GM23248 (cell line): ENCODE measurements at regions not wholly inside any gene's neighbourhood (a gene's known extent, or its start where the extent isn't known, plus 50 kb on each side); places are given as distances from the start of the nearest gene placed in this dataset.

Experiments used
- DNase-seq: peaks from one replicate; pipeline ENCODE4 v3.0.0-alpha.2; 2015
- H2AFZ ChIP-seq: fragments of 200-600 bp; sonication (generic); 2 replicates; pipeline ENCODE4 v1.6.1; 2016; ENCODE audit warnings: antibody characterized with exemption
- H3F3A ChIP-seq: fragments of 200-600 bp; sonication (generic); 2 replicates; pipeline ENCODE4 v1.6.1; 2016; ENCODE audit warnings: mild to moderate bottlenecking, antibody characterized with exemption, mixed run types; ENCODE audit not compliant: insufficient read depth
- H3K27ac ChIP-seq: fragments of 200-600 bp; sonication (generic); 2 replicates; pipeline ENCODE4 v1.5.1; 2016; ENCODE audit warnings: mild to moderate bottlenecking
- H3K27me3 ChIP-seq: fragments of 200-600 bp; sonication (generic); replicated peaks from 2 replicates; pipeline ENCODE4 v1.6.1; 2016; ENCODE audit warnings: mild to moderate bottlenecking; ENCODE audit not compliant: insufficient read depth
- H3K36me3 ChIP-seq: fragments of 200-600 bp; sonication (generic); 2 replicates; pipeline ENCODE4 v1.6.1; 2016; ENCODE audit warnings: low read depth, mild to moderate bottlenecking
- H3K4me1 ChIP-seq: fragments of 200-600 bp; sonication (generic); 2 replicates; pipeline ENCODE4 v1.6.1; 2016; ENCODE audit warnings: mild to moderate bottlenecking; ENCODE audit not compliant: insufficient read depth
- H3K4me2 ChIP-seq: fragments of 200-600 bp; sonication (generic); one replicate; pipeline ENCODE4 v1.6.1; 2016; ENCODE audit warnings: mild to moderate bottlenecking; ENCODE audit not compliant: unreplicated experiment
- H3K4me3 ChIP-seq: fragments of 200-600 bp; sonication (generic); 2 replicates; pipeline ENCODE4 v1.5.1; 2016; ENCODE audit warnings: mild to moderate bottlenecking
- H3K79me2 ChIP-seq: fragments of 200-600 bp; sonication (generic); 2 replicates; pipeline ENCODE4 v1.6.1; 2016; ENCODE audit warnings: mild to moderate bottlenecking; ENCODE audit not compliant: insufficient read depth
- H3K9ac ChIP-seq: fragments of 200-600 bp; sonication (generic); 2 replicates; pipeline ENCODE4 v1.6.1; 2016; ENCODE audit warnings: mild to moderate bottlenecking
- H3K9me2 ChIP-seq: fragments of 200-600 bp; sonication (generic); 2 replicates; pipeline ENCODE4 v1.6.1; 2016; ENCODE audit warnings: mixed run types, mild to moderate bottlenecking, moderate library complexity; ENCODE audit not compliant: insufficient read depth
- H3K9me3 ChIP-seq: fragments of 200-600 bp; sonication (generic); one replicate; pipeline ENCODE4 v1.6.1; 2017; ENCODE audit warnings: low read depth
- H4K20me1 ChIP-seq: fragments of 200-600 bp; sonication (generic); 2 replicates; pipeline ENCODE4 v1.6.0; 2016; ENCODE audit not compliant: insufficient read depth
- EZH2 ChIP-seq: fragments of 200-600 bp; sonication (generic); IDR thresholded peaks from 2 replicates; pipeline ENCODE4 v1.6.1; 2018; ENCODE audit warnings: antibody characterized with exemption, mild to moderate bottlenecking; ENCODE audit not compliant: insufficient read depth, poor library complexity, severe bottlenecking
- EZH2phosphoT487 ChIP-seq: fragments of 200-600 bp; sonication (generic); IDR thresholded peaks from 2 replicates; pipeline ENCODE4 v1.6.1; 2018; ENCODE audit warnings: antibody characterized with exemption, moderate library complexity, mild to moderate bottlenecking, low read depth; ENCODE audit not compliant: insufficient read depth
- WGBS, 2 experiments: methylation state at CpG; one replicate each; pipeline ENCODE4 v1.1.6; 2015 to 2017; ENCODE audit warnings: low lambda C conversion rate in 2 of 2, low coverage in 1 of 2; ENCODE audit errors: missing lambda C conversion rate in 2 of 2; 5-methylcytosine and 5-hydroxymethylcytosine counted together
- in situ Hi-C: fragments of 300-500 bp; cut with MboI; formaldehyde crosslinking; loops from 2 replicates; pipeline ENCODE4 v1.15.0; 2020

DNA sequence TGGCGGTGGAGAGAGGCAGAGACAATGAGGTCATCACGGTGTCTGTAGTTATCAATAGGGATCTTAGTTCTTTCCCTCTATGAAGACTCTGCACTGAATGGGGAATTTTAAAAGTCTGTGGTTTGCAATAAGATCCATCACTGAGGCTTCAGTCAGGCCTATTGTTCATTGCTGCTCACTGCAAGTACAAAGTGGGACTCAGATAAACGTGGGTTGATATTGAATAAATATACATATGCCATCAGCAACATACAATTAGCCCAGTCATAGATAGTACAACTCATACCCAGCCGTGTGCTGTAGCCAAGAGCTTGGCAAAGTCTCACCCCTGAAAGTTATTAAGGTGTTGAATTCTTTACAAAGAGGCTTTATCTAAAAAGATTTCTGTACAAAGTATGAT lies 88.4 kb downstream of the ENC1 start:
- Histone ChIP-seq H3K9me2 (no peaks in the 10 kb centered on the region), H3K79me2 (no peaks in the 10 kb centered on the region), H3K9me3 (no peaks in the 10 kb centered on the region), H3K4me1 (peaks cover 7% of the 10 kb centered on the region; the same call in 1 of the 2 replicates), H3K9ac (no peak overlapping the region), H3K27me3 (no peaks in the 10 kb centered on the region), H3K27ac (no peak overlapping the region), H3K4me3 (no peak overlapping the region), H3K4me2 (no peak overlapping the region), H4K20me1 (no peaks in the 10 kb centered on the region), H3K36me3 (no peaks in the 10 kb centered on the region), H2AFZ (no peak overlapping the region), H3F3A (peaks cover 7% of the 10 kb centered on the region)
- in situ Hi-C loops, result no loop called here
- DNase-seq, result no peak
- whole genome bisulfite sequencing, 2 experiments, result 71 to 83% methylated on average over 4 of the region's 4 CpGs
- TF ChIP-seq EZH2phosphoT487, result no peak
- no peak for TF ChIP-seq EZH2

- H3K27ac ChIP-seq, result no peak overlapping the region
- in situ Hi-C loops, result no loop called here
Measured at GRCh38 chr5:74550927-74551326, 89.6 kb downstream of the ENC1 start.

GRCh38 chr5:74549384-74549783 lies 91.1 kb downstream of the ENC1 start:
- H3K4me3 ChIP-seq, result no peak overlapping the region
- no peaks in the 10 kb centered on the region for H3K36me3 ChIP-seq
- no peak overlapping the region for H3K9ac ChIP-seq
- H3K79me2 ChIP-seq, result no peaks in the 10 kb centered on the region
- no peaks in the 10 kb centered on the region for H3K9me2 ChIP-seq
- peaks cover 5% of the 10 kb centered on the region; the same call in 1 of the 2 replicates for H3F3A ChIP-seq
- H3K27ac ChIP-seq, result no peak overlapping the region
- no peak overlapping the region for H3K4me2 ChIP-seq
- DNase-seq, result no peak
- 63 to 65% methylated on average over 3 of the region's 3 CpGs for WGBS, 2 experiments
- TF ChIP-seq EZH2 (no peak), EZH2phosphoT487 (no peak)
- H4K20me1 ChIP-seq, result no peaks in the 10 kb centered on the region
- no peaks in the 10 kb centered on the region for H3K9me3 ChIP-seq
- no peak overlapping the region for H2AFZ ChIP-seq
- 0 out of 2 replicates have a peak, but pooled peaks cover 4% of the 10 kb centered on the region for H3K4me1 ChIP-seq
- H3K27me3 ChIP-seq, result no peaks in the 10 kb centered on the region
- in situ Hi-C loops, result no loop called here

More at GRCh38 chr5:74550927-74551326, 89.6 kb downstream of the ENC1 start:
- TF ChIP-seq EZH2phosphoT487, result no peak
- TF ChIP-seq EZH2, result no peak
- no peaks in the 10 kb centered on the region for H3K9me2 ChIP-seq
- H3K4me2 ChIP-seq, result no peak overlapping the region
- H3K4me3 ChIP-seq, result no peak overlapping the region
- no peaks in the 10 kb centered on the region for H3K9me3 ChIP-seq
- H3K9ac ChIP-seq, result no peak overlapping the region
- H3F3A ChIP-seq, result no peaks in the 10 kb centered on the region
- no peaks in the 10 kb centered on the region for H3K36me3 ChIP-seq
- 0 out of 2 replicates have a peak, but pooled peaks cover 4% of the 10 kb centered on the region for H3K4me1 ChIP-seq
- no peak for DNase-seq
- no peaks in the 10 kb centered on the region for H3K27me3 ChIP-seq
- H3K79me2 ChIP-seq, result no peaks in the 10 kb centered on the region
- 99% methylated on average over 4 of the region's 4 CpGs for WGBS, 2 experiments
- no peak overlapping the region for H2AFZ ChIP-seq
- no peaks in the 10 kb centered on the region for H4K20me1 ChIP-seq

DNA sequence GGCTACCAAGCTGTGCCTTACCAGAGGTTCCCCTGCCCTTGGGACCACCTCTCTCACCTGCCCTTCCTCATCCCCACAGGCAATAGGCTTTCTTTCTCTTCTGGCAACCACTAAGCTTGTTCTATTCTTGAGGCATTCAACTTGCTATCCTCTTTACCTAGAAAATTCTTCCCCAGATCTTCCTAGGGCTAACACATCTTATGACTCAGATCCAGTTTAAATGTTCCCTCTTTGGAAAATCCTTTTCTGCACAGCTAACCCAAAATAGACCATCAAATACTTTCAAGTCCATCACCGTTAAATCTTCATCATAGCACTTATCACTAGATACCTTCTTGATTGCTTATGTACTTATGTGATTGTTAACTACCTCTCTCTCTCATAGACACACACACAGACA lies 93.7 kb downstream of the ENC1 start:
- H2AFZ ChIP-seq, result no peak overlapping the region
- no peak overlapping the region for H3K4me2 ChIP-seq
- no peaks in the 10 kb centered on the region for H3K9me2 ChIP-seq
- H3K9ac ChIP-seq, result no peak overlapping the region
- no peaks in the 10 kb centered on the region for H3K9me3 ChIP-seq
- H3K36me3 ChIP-seq, result no peaks in the 10 kb centered on the region
- no peaks in the 10 kb centered on the region for H3K79me2 ChIP-seq
- peaks cover 29% of the 10 kb centered on the region for H3F3A ChIP-seq
- peak; percentile 48 for DNase-seq
- H4K20me1 ChIP-seq, result no peaks in the 10 kb centered on the region
- H3K27me3 ChIP-seq, result no peaks in the 10 kb centered on the region
- no peak overlapping the region for H3K27ac ChIP-seq
- in situ Hi-C loops, result no loop called here
- H3K4me3 ChIP-seq, result no peak overlapping the region
- WGBS, 2 experiments, result 48 to 49% methylated on average over 1 of the region's 1 CpG
- TF ChIP-seq EZH2phosphoT487 (no peak), EZH2 (no peak)
- H3K4me1 ChIP-seq, result peaks cover 27% of the 10 kb centered on the region

DNA sequence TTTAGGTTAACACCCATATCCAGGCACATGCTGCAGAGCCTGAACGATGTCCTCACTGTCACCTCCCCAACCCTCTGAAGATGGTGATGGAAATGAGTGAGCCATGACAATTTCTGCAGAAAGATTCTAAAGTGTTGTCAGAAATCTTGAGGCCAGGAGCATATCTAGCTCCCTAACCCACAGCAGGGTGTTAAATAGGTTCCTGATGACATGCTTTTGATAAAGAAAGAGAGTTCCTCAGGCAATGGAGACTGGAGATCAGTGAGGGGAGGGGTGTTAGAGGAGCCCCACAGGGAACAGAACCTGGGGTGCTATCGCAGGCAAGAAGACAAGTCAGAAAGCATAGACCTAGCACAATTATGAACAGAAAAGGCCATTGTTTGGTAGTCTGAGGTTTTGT lies 95.7 kb downstream of the ENC1 start:
- Histone ChIP-seq H4K20me1 (no peaks in the 10 kb centered on the region), H3K79me2 (no peaks in the 10 kb centered on the region), H3K9me3 (no peaks in the 10 kb centered on the region), H3K9me2 (no peaks in the 10 kb centered on the region), H3K9ac (no peak overlapping the region), H3K27ac (no peak overlapping the region), H3K36me3 (no peaks in the 10 kb centered on the region), H3K4me2 (no peak overlapping the region), H3K4me1 (peaks cover 36% of the 10 kb centered on the region), H3K27me3 (no peaks in the 10 kb centered on the region), H3K4me3 (no peak overlapping the region), H2AFZ (no peak overlapping the region), H3F3A (peaks cover 36% of the 10 kb centered on the region)
- no peak for DNase-seq
- TF ChIP-seq EZH2 (no peak), EZH2phosphoT487 (no peak)
- 74 to 84% methylated on average over 2 of the region's 2 CpGs for WGBS, 2 experiments
- in situ Hi-C loops, result no loop called here
